HG02885 (cell line): ENCODE measurements at regions not wholly inside any gene's neighbourhood (a gene's known extent, or its start where the extent isn't known, plus 50 kb on each side); places are given as distances from the start of the nearest gene placed in this dataset.
"Not testable (repeated sequence)": the region's sequence is repeated elsewhere in the genome, so short reads cannot be mapped to it uniquely, and the experiment has no call there.

ENCODE experiments used
- ATAC-seq: cut with Tn5 transposase; IDR thresholded peaks from one replicate; pipeline ENCODE4 v1.9.1; 2021; ENCODE audit warnings: mild to moderate bottlenecking; ENCODE audit not compliant: unreplicated experiment, poor library complexity

DNA sequence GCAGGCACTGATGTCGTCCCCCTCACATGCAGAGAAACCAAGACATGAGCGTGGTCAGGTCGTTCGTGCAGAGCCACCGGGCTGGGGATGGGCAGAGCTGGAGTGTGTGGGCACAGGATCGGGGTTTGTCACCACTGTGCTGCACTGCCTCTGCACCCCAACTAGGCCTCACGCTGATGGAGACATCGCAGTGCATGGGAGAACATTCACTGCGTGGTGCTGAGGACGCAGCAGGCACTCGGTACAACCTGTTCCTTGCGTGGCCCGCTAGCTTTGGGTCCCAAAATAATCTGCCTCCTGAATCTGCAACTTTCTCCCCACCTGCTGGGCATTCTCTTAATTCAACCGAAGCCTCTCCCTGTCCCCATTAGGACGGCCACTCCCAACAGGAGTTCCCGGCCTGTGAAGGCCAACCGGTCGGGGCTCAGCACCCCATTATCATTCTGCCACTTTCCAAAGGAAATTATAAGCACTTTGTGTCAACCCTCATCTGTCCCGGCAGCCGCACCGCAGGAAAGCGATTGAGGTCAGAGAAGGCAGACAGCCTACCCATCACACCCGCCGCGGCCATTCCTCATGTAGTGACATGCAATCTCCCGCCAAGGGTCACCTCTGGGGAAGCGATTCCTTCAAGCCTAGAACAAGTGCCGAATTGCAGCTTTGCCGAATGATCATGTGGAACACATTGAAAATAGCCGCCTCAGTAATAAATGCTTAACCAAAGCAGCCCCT is 490.4 kb downstream of the MN1 start:
- ATAC-seq = no peak

DNA sequence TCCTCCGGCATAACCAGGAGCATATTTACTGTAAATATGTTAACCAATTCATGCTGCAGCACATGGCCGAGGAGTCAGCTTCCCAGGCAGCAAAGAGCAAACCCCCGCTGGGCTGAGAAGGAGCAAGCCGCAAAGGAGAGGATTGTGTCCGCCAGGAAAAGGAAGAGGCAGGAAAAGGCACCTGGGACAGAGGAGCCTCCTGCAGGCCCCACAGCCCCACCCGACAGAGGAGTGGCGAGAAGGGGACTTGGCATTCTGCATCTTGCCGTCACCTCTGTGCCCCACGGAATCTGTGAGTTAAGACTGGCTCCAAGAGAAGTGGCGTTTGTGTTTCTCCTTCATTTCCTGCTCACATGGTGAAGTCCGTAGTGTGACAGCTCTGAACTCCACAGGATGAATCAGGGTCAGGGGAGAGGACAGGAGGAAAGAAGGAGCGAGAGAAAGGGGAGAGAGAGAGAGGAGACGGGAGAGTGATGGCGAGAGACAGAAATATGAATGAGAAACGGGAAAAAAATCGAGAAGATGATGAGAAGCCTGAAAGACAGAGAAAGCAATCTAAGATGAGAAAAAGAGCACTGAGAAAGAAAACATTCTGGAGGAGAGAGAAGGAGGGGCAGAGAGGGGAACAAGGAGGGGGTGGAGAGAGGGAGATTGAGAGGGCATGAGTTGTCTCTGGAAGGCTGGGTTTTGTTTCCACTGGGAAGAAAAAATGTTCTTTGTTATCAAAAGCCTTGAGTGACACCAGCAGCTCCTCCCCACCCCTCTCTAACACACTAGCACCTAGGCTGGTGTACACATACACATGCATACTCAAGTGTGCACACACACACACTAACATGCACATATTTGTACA is 489.6 kb downstream of the MN1 start:
- ATAC-seq = no peak

DNA sequence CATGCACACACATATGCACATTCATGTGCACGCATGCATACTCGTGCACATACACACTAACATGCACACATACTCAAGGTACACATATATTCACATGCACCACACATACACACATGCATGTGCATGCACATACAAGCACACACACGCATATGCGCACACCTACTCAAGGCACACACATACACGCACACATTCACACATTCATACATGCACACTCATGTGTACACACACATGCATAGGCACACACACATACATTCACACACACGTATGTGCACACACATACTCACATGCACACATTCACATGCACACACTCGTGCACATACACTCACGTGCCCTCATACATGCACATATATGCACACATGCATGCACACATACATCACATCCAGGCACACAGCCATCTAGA is 489.0 kb downstream of the MN1 start:
- ATAC-seq = no peak

GRCh38 chr22:27312966-27313855 is 488.3 kb downstream of the MN1 start:
- no peak for ATAC-seq

DNA sequence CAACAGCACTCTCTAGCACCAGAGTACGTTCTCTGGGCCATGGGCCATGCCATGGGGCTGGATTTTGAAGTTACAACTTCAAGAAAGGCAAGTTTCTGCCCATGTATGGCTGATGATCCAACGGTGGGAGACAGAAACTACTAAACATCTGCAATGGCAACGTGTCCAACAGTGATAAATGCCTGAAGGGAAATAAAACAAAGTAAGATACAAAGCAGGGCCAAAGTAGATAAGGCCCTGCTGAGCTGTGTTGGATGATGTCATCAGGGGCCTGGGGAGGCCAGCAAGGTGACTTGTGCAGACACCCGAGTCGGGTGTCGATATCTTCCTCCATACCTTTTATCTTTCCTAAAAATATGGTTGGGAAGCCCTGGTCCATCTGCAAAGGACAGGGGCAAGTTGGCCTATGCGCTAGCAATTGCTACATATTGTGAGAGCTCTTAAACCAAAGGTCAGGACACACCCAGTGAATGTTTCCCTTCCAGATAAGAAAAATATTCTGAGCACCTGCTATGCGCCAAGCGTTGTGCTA is 487.2 kb downstream of the MN1 start:
- ATAC-seq = no peak

DNA sequence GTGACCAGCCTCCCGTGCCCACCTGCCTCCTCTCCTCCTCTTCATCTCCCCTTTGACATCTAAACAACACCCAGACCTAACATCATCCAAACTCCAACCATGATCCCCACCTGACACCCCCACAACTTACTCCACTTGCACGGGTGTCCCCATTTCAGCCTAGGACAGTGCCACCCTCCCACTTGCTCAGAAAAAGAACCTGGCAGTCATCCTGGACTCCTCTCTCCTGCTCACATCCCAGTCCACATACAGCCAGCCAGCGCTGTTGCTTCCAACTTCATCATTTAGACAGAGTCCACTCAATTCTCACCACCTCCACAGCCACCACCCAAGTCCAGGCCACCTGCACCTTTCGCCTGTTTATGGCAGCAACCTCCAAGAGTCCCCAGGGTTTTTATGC is 485.7 kb downstream of the MN1 start:
- no peak for ATAC-seq

DNA sequence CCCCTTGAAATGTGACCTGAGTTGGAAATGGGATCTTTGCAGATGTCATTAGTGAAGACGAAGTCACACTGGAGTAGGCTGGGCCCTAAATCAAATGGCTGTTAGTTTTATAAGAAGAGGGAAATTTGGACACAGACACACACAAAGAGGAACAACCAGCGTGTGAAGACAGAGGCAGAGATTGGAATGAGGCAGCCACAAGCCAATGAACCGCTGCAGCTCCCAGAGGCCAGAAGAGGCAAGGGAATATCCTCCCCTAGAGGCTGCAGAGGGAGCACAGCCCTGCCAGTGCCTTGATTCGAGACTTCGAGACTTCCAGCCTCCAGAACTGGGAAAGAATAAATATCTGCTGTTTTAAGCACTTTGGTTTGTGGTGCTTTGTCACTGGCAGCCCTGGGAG is 484.5 kb downstream of the MN1 start:
- no peak for ATAC-seq

DNA sequence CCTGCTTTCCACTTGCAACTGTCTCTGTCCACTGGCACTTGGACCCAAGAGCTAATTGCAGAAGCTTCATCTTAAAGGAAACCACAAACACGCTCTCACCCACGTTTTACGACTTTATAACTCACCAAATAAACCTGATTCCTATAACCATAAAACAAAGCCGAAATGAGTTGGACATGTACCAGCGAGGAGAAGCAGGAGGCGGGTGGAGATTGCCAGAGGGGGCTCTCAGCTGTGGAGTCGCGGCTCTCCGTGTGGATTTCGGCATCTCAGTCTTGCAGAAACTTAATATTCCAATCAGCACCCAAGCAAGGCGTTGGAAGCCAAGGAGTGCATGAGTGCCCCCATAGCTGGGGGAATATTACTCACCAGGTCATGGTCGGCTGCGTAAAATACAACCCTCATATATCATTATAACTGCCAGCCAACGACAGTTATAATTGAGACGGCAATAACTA is 483.6 kb downstream of the MN1 start:
- ATAC-seq = no peak

GRCh38 chr22:27318516-27318915 is 483.0 kb downstream of the MN1 start:
- ATAC-seq = no peak

- ATAC-seq = no peak
Observed at GRCh38 chr22:27323661-27324060, 477.9 kb downstream of the MN1 start.

DNA sequence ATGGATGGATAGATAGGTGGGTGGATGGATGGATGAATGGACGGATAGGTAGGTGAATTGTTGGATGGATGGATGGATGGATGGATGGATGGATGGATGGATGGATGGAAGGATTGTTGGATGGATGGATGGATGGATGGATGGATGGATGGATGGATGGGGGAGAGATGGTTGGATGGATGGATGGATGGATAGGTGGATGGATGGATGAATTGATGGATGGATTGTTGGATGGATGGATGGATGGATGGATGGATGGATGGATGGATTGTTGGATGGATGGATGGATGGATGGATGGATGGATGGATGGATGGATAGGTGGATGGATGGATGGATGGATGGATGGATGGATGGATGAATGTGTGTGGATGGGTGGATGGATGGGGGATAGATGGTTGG is 476.6 kb downstream of the MN1 start:
- not testable (repeated sequence) for ATAC-seq

GRCh38 chr22:27327497-27327896 is 474.1 kb downstream of the MN1 start:
- ATAC-seq = no peak

DNA sequence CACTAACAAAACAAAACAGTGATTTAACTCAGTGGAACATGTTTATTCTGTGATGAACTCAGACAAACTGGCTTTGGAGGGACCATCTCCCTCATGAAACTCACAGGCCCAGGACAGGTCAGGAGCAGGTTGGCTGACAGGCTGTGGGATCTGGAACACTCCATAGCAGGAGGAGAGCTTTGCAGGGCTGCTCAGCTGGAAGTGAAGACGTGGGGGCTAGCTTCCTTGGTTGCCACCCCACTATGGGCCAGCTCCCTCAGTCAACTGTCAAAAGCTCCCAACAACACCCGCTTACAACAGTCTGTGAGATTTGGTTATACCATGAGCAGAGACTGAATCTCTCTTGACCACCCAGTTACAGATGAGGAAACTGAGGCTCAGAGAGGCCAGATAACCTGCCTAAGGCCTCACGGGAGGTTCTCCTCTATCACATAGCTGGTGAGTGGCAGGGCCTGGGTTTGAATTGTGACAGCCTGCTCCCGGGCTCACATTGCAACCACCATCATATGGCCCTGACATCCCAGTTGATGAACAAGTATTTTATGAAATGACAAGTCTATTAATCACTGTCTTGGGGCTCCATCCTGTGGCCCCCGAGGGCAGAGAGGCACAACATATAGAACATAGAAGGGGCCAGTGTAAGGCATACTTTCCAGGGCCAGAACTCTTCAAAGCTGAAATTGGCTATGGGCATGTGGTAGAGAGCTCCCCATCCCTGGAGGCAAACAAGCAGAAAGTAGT is 473.4 kb downstream of the MN1 start:
- no peak for ATAC-seq

- ATAC-seq = no peak
Observed at GRCh38 chr22:27329131-27329850, 472.3 kb downstream of the MN1 start.

DNA sequence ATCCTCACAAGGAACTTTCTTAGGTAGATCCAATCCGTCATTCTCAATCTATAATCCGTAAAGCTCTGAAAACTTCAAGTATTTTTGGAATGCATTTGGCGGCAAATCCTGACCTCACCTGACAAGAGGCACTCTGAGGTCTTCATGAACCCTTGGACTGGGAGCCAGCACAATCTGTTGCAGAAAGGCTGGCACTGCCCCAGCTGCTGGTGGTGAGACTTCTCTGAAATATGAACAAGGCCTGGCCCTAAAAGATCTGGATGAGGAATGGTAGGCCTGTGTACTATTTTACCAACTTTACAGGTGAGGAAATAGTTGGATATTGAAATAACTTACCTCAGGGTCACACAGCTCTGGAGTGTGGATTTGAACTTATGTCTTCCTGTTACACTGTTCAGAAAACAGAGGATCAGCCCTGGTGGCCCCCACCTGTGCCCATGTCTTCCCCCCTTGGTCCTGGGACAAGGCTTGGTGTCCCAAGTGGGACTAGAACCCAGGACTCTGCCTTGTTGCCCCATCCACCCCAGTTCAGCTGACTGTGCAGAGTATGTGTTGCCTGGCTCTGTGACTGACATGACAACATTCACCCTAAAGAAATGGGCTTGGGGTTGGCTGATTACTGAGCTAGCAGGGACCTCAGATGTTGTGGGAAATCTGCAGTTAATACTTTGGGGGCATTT is 471.4 kb downstream of the MN1 start:
- ATAC-seq = no peak

- no peak for ATAC-seq
Observed at GRCh38 chr22:27331526-27332281, 469.9 kb downstream of the MN1 start.

DNA sequence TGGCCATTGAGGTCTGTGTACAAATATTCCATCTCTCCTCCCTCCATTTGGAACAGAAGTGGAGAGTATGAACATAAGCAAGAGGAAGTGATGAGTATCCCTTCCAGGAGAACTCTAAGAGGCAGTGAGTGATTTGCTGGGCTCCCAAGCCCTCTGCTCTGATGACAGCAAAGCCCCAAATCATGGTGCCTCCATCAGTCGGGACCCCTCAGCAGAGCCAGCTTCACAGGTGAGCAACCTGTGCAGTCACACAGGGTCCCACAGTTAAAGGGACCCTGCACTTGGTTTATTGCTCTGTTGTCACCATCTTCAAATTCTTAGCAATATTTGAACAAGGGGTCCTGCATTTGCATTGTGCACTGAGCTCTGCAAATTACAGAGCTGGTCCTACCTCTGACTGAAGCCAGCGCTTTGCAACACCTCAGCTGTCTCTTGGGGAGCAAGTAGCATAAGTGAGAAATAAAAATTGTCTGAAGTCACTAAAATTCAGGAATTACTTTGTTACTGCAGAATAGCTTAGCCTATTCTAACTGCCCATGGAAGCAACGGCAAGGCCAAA is 466.4 kb downstream of the MN1 start:
- ATAC-seq = no peak
